ENCODE measurements at regions not wholly inside any gene's neighbourhood (a gene's known extent, or its start where the extent isn't known, plus 50 kb on each side); places are given as distances from the start of the nearest gene placed in this dataset.
"Not testable (repeated sequence)": the region's sequence is repeated elsewhere in the genome, so short reads cannot be mapped to it uniquely, and the experiment has no call there.

- DNase-seq (ENCODE audit: low read depth, low spot score): no peak
- CTCF ChIA-PET: no interaction called here
These were observed 489.2 kb downstream of the ZNF33B start for GRCh38 chr10:42149027-42149700.

GRCh38 chr10:42146165-42146564 lies 492.2 kb downstream of the ZNF33B start:
- BruUV-seq (replicated peaks); H3K4me1 ChIP-seq (ENCODE audit: control insufficient read depth, extremely low read depth, insufficient read depth, low read length); H3K4me2 ChIP-seq (ENCODE audit: insufficient read depth, low read length); POLR2A ChIA-PET; H3K27ac ChIP-seq (ENCODE audit: insufficient read depth, low read depth, low read length); H2AFZ ChIP-seq (ENCODE audit: low read depth, low read length); DNase-seq (ENCODE audit: low read depth, low spot score); H3K9me3 ChIP-seq (replicated peaks; ENCODE audit: control insufficient read depth, insufficient read depth, low read length); H3K79me2 ChIP-seq (ENCODE audit: control insufficient read depth, insufficient read depth, low read length); H3K9ac ChIP-seq (replicated peaks; ENCODE audit: extremely low read depth, insufficient read depth, low read length); FAIRE-seq; H3K36me3 ChIP-seq (ENCODE audit: control insufficient read depth in 2 of 2, extremely low read depth in 1 of 2, insufficient read depth in 2 of 2, low read length in 2 of 2); intact Hi-C loops (cut with micrococcal nuclease); H3K4me3 ChIP-seq (replicated peaks in 1 of 3; ENCODE audit: insufficient read depth in 1 of 3, low read depth in 1 of 3, low read length in 3 of 3); CTCF ChIA-PET; H4K20me1 ChIP-seq (replicated peaks; ENCODE audit: control insufficient read depth, extremely low read depth, insufficient read depth, low read length); H3K9me1 ChIP-seq (replicated peaks; ENCODE audit: control insufficient read depth, extremely low read depth, insufficient read depth, low read length); dilution Hi-C loops (cut with MboI; ENCODE audit: extremely low pct_ligation_motif_present, low sequenced_read_pairs); H3K27me3 ChIP-seq (ENCODE audit: control insufficient read depth in 2 of 2, insufficient read depth in 2 of 2, low read length in 2 of 2): not testable (repeated sequence)

More at GRCh38 chr10:42149027-42149700, 489.2 kb downstream of the ZNF33B start:
- Histone ChIP-seq H4K20me1 (replicated peaks; ENCODE audit: control insufficient read depth, extremely low read depth, insufficient read depth, low read length) (no peaks in the 10 kb centered on the region), H3K9me1 (replicated peaks; ENCODE audit: control insufficient read depth, extremely low read depth, insufficient read depth, low read length) (no peaks in the 10 kb centered on the region), H3K4me2 (ENCODE audit: insufficient read depth, low read length) (no peak overlapping the region), H3K36me3 (ENCODE audit: control insufficient read depth in 2 of 2, extremely low read depth in 1 of 2, insufficient read depth in 2 of 2, low read length in 2 of 2) (no peaks in the 10 kb centered on the region), H3K9me3 (replicated peaks; ENCODE audit: control insufficient read depth, insufficient read depth, low read length) (peaks cover 2% of the 10 kb centered on the region), H3K4me1 (ENCODE audit: control insufficient read depth, extremely low read depth, insufficient read depth, low read length) (no peaks in the 10 kb centered on the region), H3K27ac (ENCODE audit: insufficient read depth, low read depth, low read length) (no peak overlapping the region), H3K27me3 (ENCODE audit: control insufficient read depth in 2 of 2, insufficient read depth in 2 of 2, low read length in 2 of 2) (no peaks in the 10 kb centered on the region), H3K79me2 (ENCODE audit: control insufficient read depth, insufficient read depth, low read length) (no peaks in the 10 kb centered on the region), H2AFZ (ENCODE audit: low read depth, low read length) (no peak overlapping the region), H3K4me3 (replicated peaks in 1 of 3; ENCODE audit: insufficient read depth in 1 of 3, low read depth in 1 of 3, low read length in 3 of 3) (no peak overlapping the region), H3K9ac (replicated peaks; ENCODE audit: extremely low read depth, insufficient read depth, low read length) (no peak overlapping the region)
- no peak for TF ChIP-seq CTCF (IDR thresholded peaks at IDR 0.05; ENCODE audit: extremely low read depth in 1 of 2, insufficient read depth in 1 of 2, low read depth in 1 of 2, low read length in 2 of 2)
- no peak for TF ChIP-seq GATA2 (IDR thresholded peaks at IDR 0.05; ENCODE audit: insufficient read depth, insufficient read length, low read depth, low read length)
- TF ChIP-seq MYC (IDR thresholded peaks at IDR 0.05; ENCODE audit: low read depth, low read length): no peak
- TF ChIP-seq JUN (IDR thresholded peaks at IDR 0.05; ENCODE audit: borderline replicate concordance, insufficient read depth, insufficient read length, low read depth): no peak
- no peak for TF ChIP-seq FOS (IDR thresholded peaks at IDR 0.05; ENCODE audit: borderline replicate concordance, insufficient read depth, low read length)
- TF ChIP-seq EZH2 (IDR thresholded peaks at IDR 0.05; ENCODE audit: borderline replicate concordance, low read depth, low read length, severe bottlenecking): no peak
- TF ChIP-seq MAX (IDR thresholded peaks at IDR 0.05; ENCODE audit: insufficient read depth, insufficient read length): no peak
- no peak for TF ChIP-seq POLR2A (IDR thresholded peaks at IDR 0.05; ENCODE audit: low read depth, low read length)
- TF ChIP-seq POLR2AphosphoS5 (IDR thresholded peaks at IDR 0.05; ENCODE audit: insufficient read depth, low read depth, low read length): no peak
- POLR2A ChIA-PET: no interaction called here
- dilution Hi-C loops (cut with MboI; ENCODE audit: extremely low pct_ligation_motif_present, low sequenced_read_pairs): no loop called here
- BruUV-seq (replicated peaks): no TSS peak
- intact Hi-C loops (cut with micrococcal nuclease): no loop called here
- no peak for FAIRE-seq

- H3K27ac ChIP-seq (ENCODE audit: insufficient read depth, low read depth, low read length); POLR2A ChIA-PET; H4K20me1 ChIP-seq (replicated peaks; ENCODE audit: control insufficient read depth, extremely low read depth, insufficient read depth, low read length); DNase-seq (ENCODE audit: low read depth, low spot score); H3K79me2 ChIP-seq (ENCODE audit: control insufficient read depth, insufficient read depth, low read length); H3K4me3 ChIP-seq (replicated peaks in 1 of 3; ENCODE audit: insufficient read depth in 1 of 3, low read depth in 1 of 3, low read length in 3 of 3); CTCF ChIA-PET; H3K9me3 ChIP-seq (replicated peaks; ENCODE audit: control insufficient read depth, insufficient read depth, low read length); H3K27me3 ChIP-seq (ENCODE audit: control insufficient read depth in 2 of 2, insufficient read depth in 2 of 2, low read length in 2 of 2); H3K9me1 ChIP-seq (replicated peaks; ENCODE audit: control insufficient read depth, extremely low read depth, insufficient read depth, low read length); H3K4me2 ChIP-seq (ENCODE audit: insufficient read depth, low read length); H3K4me1 ChIP-seq (ENCODE audit: control insufficient read depth, extremely low read depth, insufficient read depth, low read length); H2AFZ ChIP-seq (ENCODE audit: low read depth, low read length); dilution Hi-C loops (cut with MboI; ENCODE audit: extremely low pct_ligation_motif_present, low sequenced_read_pairs); BruUV-seq (replicated peaks); intact Hi-C loops (cut with micrococcal nuclease); FAIRE-seq; H3K9ac ChIP-seq (replicated peaks; ENCODE audit: extremely low read depth, insufficient read depth, low read length); H3K36me3 ChIP-seq (ENCODE audit: control insufficient read depth in 2 of 2, extremely low read depth in 1 of 2, insufficient read depth in 2 of 2, low read length in 2 of 2): not testable (repeated sequence)
These were observed 500.3 kb downstream of the ZNF33B start for GRCh38 chr10:42138023-42138422.
